IMR-90 (cell line): ENCODE measurements at regions not wholly inside any gene's neighbourhood (a gene's known extent, or its start where the extent isn't known, plus 50 kb on each side); places are given as distances from the start of the nearest gene placed in this dataset.

Experiments
- ATAC-seq: fragments of 200-7000 bp; cut with Tn5 transposase; 2 replicates; pipeline ENCODE4 v1.9.1; 2020; ENCODE audit warnings: low read depth, mild to moderate bottlenecking, moderate library complexity
- BruUV-seq: library from RNA; stranded (reverse); fragments of 400-500 nt; replicated peaks from 2 replicates; lab custom pipeline; 2021; lab: Mats Ljungman, UMichigan
- CTCF ChIA-PET: fragments of 300-600 bp; formaldehyde crosslinking; extraction: SDS; loops from one replicate; lab custom pipeline; 2021; ENCODE audit warnings: antibody characterized with exemption; lab: Yijun Ruan, JAX
- POLR2A ChIA-PET: fragments of 300-600 bp; sonication (Branson Sonifier 250); formaldehyde crosslinking; loops from one replicate; lab custom pipeline; 2022; ENCODE audit warnings: antibody characterized with exemption; ENCODE audit not compliant: unreplicated experiment; lab: Charles Lee
- DNase-seq: peaks from one replicate; pipeline ENCODE4 v3.0.0; 2013
- H2AFZ ChIP-seq: replicated peaks from 2 replicates; pipeline ENCODE3; 2013; ENCODE audit warnings: low read length, mild to moderate bottlenecking; ENCODE audit not compliant: poor library complexity
- H2AK5ac ChIP-seq: 2 replicates; pipeline ENCODE4 v1.6.1; 2013; ENCODE audit warnings: low read depth, low read length, inconsistent platforms
- H2AK9ac ChIP-seq: replicated peaks from 2 replicates; pipeline ENCODE3; 2013; ENCODE audit warnings: mild to moderate bottlenecking, low read depth, low read length, moderate library complexity; ENCODE audit not compliant: poor library complexity
- H2BK120ac ChIP-seq: 2 replicates; pipeline ENCODE4 v1.6.1; 2013; ENCODE audit warnings: low read depth, low read length, inconsistent platforms
- H2BK15ac ChIP-seq: 3 replicates; pipeline ENCODE4 v1.6.1; 2013; ENCODE audit warnings: low read depth, low read length, inconsistent platforms
- H2BK20ac ChIP-seq: 2 replicates; pipeline ENCODE4 v1.6.1; 2013; ENCODE audit warnings: low read depth, mild to moderate bottlenecking, inconsistent platforms, low read length, moderate library complexity
- H2BK5ac ChIP-seq: 2 replicates; pipeline ENCODE4 v1.6.1; 2013; ENCODE audit warnings: mild to moderate bottlenecking, low read depth, low read length, inconsistent platforms; ENCODE audit not compliant: poor library complexity, severe bottlenecking
- H3K14ac ChIP-seq: replicated peaks from 2 replicates; pipeline ENCODE4 v1.6.1; 2013; ENCODE audit warnings: low read depth, low read length, inconsistent platforms
- H3K18ac ChIP-seq: 2 replicates; pipeline ENCODE4 v1.6.1; 2013; ENCODE audit warnings: low read depth, low read length, control low read depth
- H3K23ac ChIP-seq: 2 replicates; pipeline ENCODE4 v1.6.1; 2013; ENCODE audit warnings: low read depth, low read length, inconsistent platforms
- H3K27ac ChIP-seq: 2 replicates; pipeline ENCODE4 v1.5.1; 2013; ENCODE audit warnings: mild to moderate bottlenecking, control low read depth, low read length; ENCODE audit not compliant: insufficient read depth
- H3K27me3 ChIP-seq: 2 replicates; pipeline ENCODE4 v1.6.1; 2013; ENCODE audit warnings: low read length; ENCODE audit not compliant: control insufficient read depth, insufficient read depth
- H3K36me3 ChIP-seq: 2 replicates; pipeline ENCODE4 v1.6.1; 2013; ENCODE audit warnings: low read length, mixed read lengths; ENCODE audit not compliant: control insufficient read depth, insufficient read depth
- H3K4ac ChIP-seq: 2 replicates; pipeline ENCODE4 v1.6.1; 2013; ENCODE audit warnings: low read depth, low read length, inconsistent platforms
- H3K4me1 ChIP-seq: 2 replicates; pipeline ENCODE4 v1.6.1; 2013; ENCODE audit warnings: low read length, mixed read lengths; ENCODE audit not compliant: control insufficient read depth, insufficient read depth
- H3K4me2 ChIP-seq: 2 replicates; pipeline ENCODE4 v1.6.1; 2013; ENCODE audit warnings: low read depth, mild to moderate bottlenecking, control low read depth, low read length, moderate library complexity
- H3K4me3 ChIP-seq: 2 replicates; pipeline ENCODE4 v1.5.1; 2013; ENCODE audit warnings: low read depth, mild to moderate bottlenecking, control low read depth, low read length, moderate library complexity; ENCODE audit not compliant: insufficient read depth
- H3K56ac ChIP-seq: 2 replicates; pipeline ENCODE4 v1.6.1; 2013; ENCODE audit warnings: low read length, inconsistent platforms; ENCODE audit not compliant: insufficient read depth; ENCODE audit errors: extremely low read depth
- H3K79me1 ChIP-seq, 2 experiments: 2 replicates each; pipeline ENCODE4 v1.6.1; 2013; ENCODE audit warnings: low read length in 2 of 2, inconsistent platforms in 1 of 2, low read depth in 1 of 2
- H3K9ac ChIP-seq: 2 replicates; pipeline ENCODE4 v1.6.1; 2013; ENCODE audit warnings: low read depth, low read length, control low read depth
- H3K9me1 ChIP-seq: 2 replicates; pipeline ENCODE4 v1.6.1; 2013; ENCODE audit warnings: low read length, inconsistent platforms; ENCODE audit not compliant: insufficient read depth
- H3K9me3 ChIP-seq: 2 replicates; pipeline ENCODE4 v1.6.1; 2013; ENCODE audit warnings: low read length; ENCODE audit not compliant: control insufficient read depth, insufficient read depth
- H4K20me1 ChIP-seq: 2 replicates; pipeline ENCODE4 v1.6.1; 2013; ENCODE audit warnings: low read length, inconsistent platforms; ENCODE audit not compliant: insufficient read depth
- H4K5ac ChIP-seq: 2 replicates; pipeline ENCODE4 v1.6.1; 2013; ENCODE audit warnings: mild to moderate bottlenecking, low read depth, low read length, control low read depth
- H4K8ac ChIP-seq, 2 experiments: 2 replicates each; pipeline ENCODE4 v1.6.1; 2013; ENCODE audit warnings: low read depth in 2 of 2, low read length in 2 of 2, control low read depth in 1 of 2, inconsistent platforms in 1 of 2
- H4K91ac ChIP-seq: 2 replicates; pipeline ENCODE4 v1.6.1; 2013; ENCODE audit warnings: low read depth, low read length, inconsistent platforms; ENCODE audit not compliant: insufficient read depth
- CEBPB ChIP-seq: IDR thresholded peaks from 2 replicates; pipeline ENCODE4 v1.6.1; 2012; ENCODE audit warnings: low read depth, low read length, improper control_type of control experiment
- ELK1 ChIP-seq: fragments of 150-350 bp; IDR thresholded peaks from 2 replicates; pipeline ENCODE4 v1.6.1; 2016; ENCODE audit warnings: low read depth, mild to moderate bottlenecking, low read length, moderate library complexity, borderline replicate concordance
- FOS ChIP-seq: fragments of 150-350 bp; IDR thresholded peaks from 2 replicates; pipeline ENCODE4 v1.6.1; 2016; ENCODE audit warnings: low read depth, low read length
- MAZ ChIP-seq: IDR thresholded peaks from 2 replicates; pipeline ENCODE4 v1.6.1; 2012; ENCODE audit warnings: low read depth, mild to moderate bottlenecking, low read length, improper control_type of control experiment, moderate library complexity, borderline replicate concordance
- MXI1 ChIP-seq: IDR thresholded peaks from 2 replicates; pipeline ENCODE4 v1.6.1; 2012; ENCODE audit warnings: low read depth, mild to moderate bottlenecking, low read length, moderate library complexity, borderline replicate concordance
- RAD21 ChIP-seq: IDR thresholded peaks from 2 replicates; pipeline ENCODE4 v1.6.1; 2012; ENCODE audit warnings: low read length, improper control_type of control experiment
- RCOR1 ChIP-seq: IDR thresholded peaks from 2 replicates; pipeline ENCODE4 v1.6.1; 2012; ENCODE audit warnings: mild to moderate bottlenecking, low read length, improper control_type of control experiment; ENCODE audit not compliant: insufficient replicate concordance
- SMC3 ChIP-seq: fragments of 150-350 bp; IDR thresholded peaks from 2 replicates; pipeline ENCODE4 v1.6.1; 2016; ENCODE audit warnings: low read depth, mild to moderate bottlenecking, antibody characterized with exemption, low read length, moderate library complexity
- WGBS, 2 experiments: methylation state at CpG; one replicate each; pipeline versions ENCODE4 v1.1.5 to v1.1.7; 2013; ENCODE audit warnings: missing lambda C conversion rate in 2 of 2; ENCODE audit not compliant: insufficient read length in 1 of 2; ENCODE audit errors: extremely low coverage in 2 of 2; 5-methylcytosine and 5-hydroxymethylcytosine counted together
- dilution Hi-C: fragments of 300-500 bp; cut with HindIII; formaldehyde crosslinking; loops from one replicate; pipeline ENCODE4 v1.14.3; 2018; ENCODE audit warnings: low sequenced_read_pairs; ENCODE audit not compliant: unreplicated experiment
- in situ Hi-C: fragments of 300-500 bp; cut with MboI; formaldehyde crosslinking; loops from 3 replicates; pipeline ENCODE4 v1.14.3; 2019; ENCODE audit warnings: low sequenced_read_pairs, inconsistent platforms, mixed read lengths
- intact Hi-C: fragments of 100-400 bp; cut with micrococcal nuclease; formaldehyde crosslinking; loops from 2 replicates; pipeline ENCODE4 v1.10.0; 2022

- no peak overlapping the region for H3K4me3 ChIP-seq
- H3K56ac ChIP-seq = no peak overlapping the region
- DNase-seq (peak; percentile 42), ATAC-seq (no peak)
- H4K91ac ChIP-seq = no peak overlapping the region
- intact Hi-C loops = no loop called here
- H3K18ac ChIP-seq = no peak overlapping the region
- H3K9ac ChIP-seq = no peak overlapping the region
- no peaks in the 10 kb centered on the region for H3K9me3 ChIP-seq
- H4K8ac ChIP-seq = no peak overlapping the region
- ChIA-PET POLR2A (no interaction called here), CTCF (interaction anchor here (1.5 kb wide), 1 partner anchor 8 kb away, joined by 3 read pairs; no protein-coding TSS in a partner anchor)
- in situ Hi-C loops = no loop called here
- no TSS peak for BruUV-seq
- 52% methylated on average over 3 of the region's 14 CpGs; no CpG with 5 or more reads in 1 of the 2 experiments for WGBS, 2 experiments
- H3K9me1 ChIP-seq = no peaks in the 10 kb centered on the region
- H2AK5ac ChIP-seq = no peak overlapping the region
- H4K5ac ChIP-seq = no peak overlapping the region
- peaks cover 3% of the 10 kb centered on the region; the same call in 1 of the 2 replicates for H3K27me3 ChIP-seq
- TF ChIP-seq SMC3 = no peak
- TF ChIP-seq RAD21 = no peak
- no peak for TF ChIP-seq MXI1
- no peak for TF ChIP-seq CEBPB
- no peak for TF ChIP-seq RCOR1
- no peak for TF ChIP-seq FOS
- no peak for TF ChIP-seq MAZ
- no peak for TF ChIP-seq ELK1
- H3K14ac ChIP-seq = no peak overlapping the region
- no peak overlapping the region for H3K27ac ChIP-seq
- H2AFZ ChIP-seq = no peak overlapping the region
- H3K79me1 ChIP-seq = no peaks in the 10 kb centered on the region
- no peak overlapping the region for H3K4ac ChIP-seq
- no peaks in the 10 kb centered on the region for H4K20me1 ChIP-seq
- no peaks in the 10 kb centered on the region for H3K36me3 ChIP-seq
- H2BK20ac ChIP-seq = no peak overlapping the region
- no peak overlapping the region for H2BK15ac ChIP-seq
- H2AK9ac ChIP-seq = no peak overlapping the region
- H3K4me2 ChIP-seq = no peak overlapping the region
- no peaks in the 10 kb centered on the region for H3K4me1 ChIP-seq
- H2BK120ac ChIP-seq = no peak overlapping the region
- H3K23ac ChIP-seq = no peak overlapping the region
- H2BK5ac ChIP-seq = no peak overlapping the region
- dilution Hi-C loops = no loop called here
Measured at GRCh38 chr13:107907065-107907805, 308.1 kb downstream of the LIG4 start.
